ENCODE measurements at regions not wholly inside any gene's neighbourhood (a gene's known extent, or its start where the extent isn't known, plus 50 kb on each side); places are given as distances from the start of the nearest gene placed in this dataset.
A peak's percentile ranks its signal among the peaks of the same experiment; 100 is the strongest.
"Not testable (repeated sequence)": the region's sequence is repeated elsewhere in the genome, so short reads cannot be mapped to it uniquely, and the experiment has no call there.

DNA sequence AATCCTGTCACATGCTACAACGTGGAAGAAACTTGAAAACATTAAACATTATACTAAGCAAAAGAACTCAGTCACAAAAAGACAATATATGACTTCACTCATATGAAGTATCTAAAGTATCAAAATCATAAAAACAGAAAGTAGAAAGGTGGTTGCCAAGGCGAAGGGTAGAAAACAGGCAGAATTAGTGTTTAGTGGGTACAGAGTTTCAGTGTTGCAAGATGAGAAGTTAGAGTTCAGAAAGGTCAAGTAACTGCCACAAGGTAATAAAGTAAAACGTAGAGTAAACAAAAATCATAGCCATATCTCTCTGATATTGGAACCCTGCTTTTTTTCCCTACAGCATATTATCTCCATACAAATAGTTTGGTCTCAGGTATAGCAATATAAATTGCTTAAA is 223.8 kb upstream of the FSCB start:
- H3K9me3 ChIP-seq, result no peaks in the 10 kb centered on the region
- no peaks in the 10 kb centered on the region for H3K36me3 ChIP-seq
- no peak overlapping the region for H3K27ac ChIP-seq
- H3K4me3 ChIP-seq, result no peak overlapping the region
- no peaks in the 10 kb centered on the region for H3K4me1 ChIP-seq
- no peaks in the 10 kb centered on the region for H3K27me3 ChIP-seq
- WGBS, 5 donors, result 54 to 67% (median 59%) methylated on average over 3 of the region's 3 CpGs
- TF ChIP-seq POLR2AphosphoS5 (IDR thresholded peaks at IDR 0.05) (no peak), POLR2A (IDR thresholded peaks at IDR 0.05) (no peak), EP300 (IDR thresholded peaks at IDR 0.05) (no peak)
- TF ChIP-seq, protein P1, sequence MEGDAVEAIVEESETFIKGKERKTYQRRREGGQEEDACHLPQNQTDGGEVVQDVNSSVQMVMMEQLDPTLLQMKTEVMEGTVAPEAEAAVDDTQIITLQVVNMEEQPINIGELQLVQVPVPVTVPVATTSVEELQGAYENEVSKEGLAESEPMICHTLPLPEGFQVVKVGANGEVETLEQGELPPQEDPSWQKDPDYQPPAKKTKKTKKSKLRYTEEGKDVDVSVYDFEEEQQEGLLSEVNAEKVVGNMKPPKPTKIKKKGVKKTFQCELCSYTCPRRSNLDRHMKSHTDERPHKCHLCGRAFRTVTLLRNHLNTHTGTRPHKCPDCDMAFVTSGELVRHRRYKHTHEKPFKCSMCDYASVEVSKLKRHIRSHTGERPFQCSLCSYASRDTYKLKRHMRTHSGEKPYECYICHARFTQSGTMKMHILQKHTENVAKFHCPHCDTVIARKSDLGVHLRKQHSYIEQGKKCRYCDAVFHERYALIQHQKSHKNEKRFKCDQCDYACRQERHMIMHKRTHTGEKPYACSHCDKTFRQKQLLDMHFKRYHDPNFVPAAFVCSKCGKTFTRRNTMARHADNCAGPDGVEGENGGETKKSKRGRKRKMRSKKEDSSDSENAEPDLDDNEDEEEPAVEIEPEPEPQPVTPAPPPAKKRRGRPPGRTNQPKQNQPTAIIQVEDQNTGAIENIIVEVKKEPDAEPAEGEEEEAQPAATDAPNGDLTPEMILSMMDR (IDR thresholded peaks at IDR 0.05), result no peak
- DNase-seq, result no peak
- intact Hi-C loops (cut with DNase I; ENCODE audit: low total_unique reads), result no loop called here

GRCh38 chr14:44721395-44721794 is 214.3 kb upstream of the FSCB start:
- H3K27ac ChIP-seq; H3K27me3 ChIP-seq; DNase-seq; H3K4me3 ChIP-seq; H3K4me1 ChIP-seq; intact Hi-C loops (cut with DNase I; ENCODE audit: low total_unique reads); H3K36me3 ChIP-seq: not testable (repeated sequence)
- peaks cover 0 to 35% (median 18%) of the 10 kb centered on the region in 4 donors for H3K9me3 ChIP-seq
- 21 to 58% (median 29%) methylated on average over 1 of the region's 1 CpG for WGBS, 5 donors

- no peak overlapping the region for H3K4me3 ChIP-seq
- no peaks in the 10 kb centered on the region for H3K4me1 ChIP-seq
- H3K9me3 ChIP-seq, result peaks cover 0 to 35% (median 18%) of the 10 kb centered on the region in 4 donors
- TF ChIP-seq, protein P1 (IDR thresholded peaks at IDR 0.05), result no peak
- no peak for TF ChIP-seq POLR2A (IDR thresholded peaks at IDR 0.05)
- no peak for TF ChIP-seq EP300 (IDR thresholded peaks at IDR 0.05)
- TF ChIP-seq POLR2AphosphoS5 (IDR thresholded peaks at IDR 0.05), result no peak
- H3K27ac ChIP-seq, result no peak overlapping the region
- 77 to 93% (median 89%) methylated on average over 2 of the region's 2 CpGs for WGBS, 5 donors
- DNase-seq, result no peak
- H3K36me3 ChIP-seq, result no peaks in the 10 kb centered on the region
- intact Hi-C loops (cut with DNase I; ENCODE audit: low total_unique reads), result no loop called here
- H3K27me3 ChIP-seq, result no peaks in the 10 kb centered on the region
Measured at GRCh38 chr14:44720707-44721106, 213.6 kb upstream of the FSCB start.

- Histone ChIP-seq H3K4me3 (no peak overlapping the region), H3K36me3 (no peaks in the 10 kb centered on the region), H3K4me1 (no peaks in the 10 kb centered on the region), H3K27ac (no peak overlapping the region), H3K9me3 (peaks cover 0 to 6% (median 0%) of the 10 kb centered on the region in 4 donors), H3K27me3 (no peaks in the 10 kb centered on the region)
- intact Hi-C loops (cut with DNase I; ENCODE audit: low total_unique reads), result no loop called here
- DNase-seq, result peak in 1 of 2 donors; percentile 7
- no peak for TF ChIP-seq POLR2A (IDR thresholded peaks at IDR 0.05)
- no peak for TF ChIP-seq POLR2AphosphoS5 (IDR thresholded peaks at IDR 0.05)
- TF ChIP-seq, protein P1 (IDR thresholded peaks at IDR 0.05), result no peak
- no peak for TF ChIP-seq EP300 (IDR thresholded peaks at IDR 0.05)
- WGBS, 5 donors, result 40 to 48% (median 46%) methylated on average over 9 of the region's 9 CpGs
Measured at GRCh38 chr14:44712024-44712815, 205.1 kb upstream of the FSCB start.
